Daoy (cell line): ENCODE measurements at regions not wholly inside any gene's neighbourhood (a gene's known extent, or its start where the extent isn't known, plus 50 kb on each side); places are given as distances from the start of the nearest gene placed in this dataset.
A peak's percentile ranks its signal among the peaks of the same experiment; 100 is the strongest.
"Not testable (repeated sequence)": the region's sequence is repeated elsewhere in the genome, so short reads cannot be mapped to it uniquely, and the experiment has no call there.

Experiments
- DNase-seq: peaks from one replicate; pipeline ENCODE4 v3.0.0-alpha.2; 2015; ENCODE audit warnings: low read depth

DNA sequence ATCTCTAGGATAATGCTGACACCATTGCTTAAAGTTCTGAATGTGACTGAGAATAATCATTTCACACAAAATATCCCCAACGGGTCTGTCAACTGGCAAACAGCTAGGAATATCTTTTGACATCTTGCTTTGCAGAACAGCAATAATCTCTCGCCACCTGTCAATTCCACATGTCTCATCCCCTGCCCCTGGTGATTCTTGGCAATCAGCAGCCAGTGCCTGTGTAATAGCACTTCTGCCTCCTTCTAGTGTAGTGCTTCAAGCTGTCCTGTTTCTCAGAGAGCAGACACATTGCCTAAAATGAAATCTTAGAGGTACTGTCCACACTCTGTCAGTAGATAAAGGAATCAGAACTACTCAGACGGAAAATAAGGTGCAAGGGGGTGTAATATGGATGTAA lies 984.4 kb downstream of the LTN1 start:
- not testable (repeated sequence) for DNase-seq

DNA sequence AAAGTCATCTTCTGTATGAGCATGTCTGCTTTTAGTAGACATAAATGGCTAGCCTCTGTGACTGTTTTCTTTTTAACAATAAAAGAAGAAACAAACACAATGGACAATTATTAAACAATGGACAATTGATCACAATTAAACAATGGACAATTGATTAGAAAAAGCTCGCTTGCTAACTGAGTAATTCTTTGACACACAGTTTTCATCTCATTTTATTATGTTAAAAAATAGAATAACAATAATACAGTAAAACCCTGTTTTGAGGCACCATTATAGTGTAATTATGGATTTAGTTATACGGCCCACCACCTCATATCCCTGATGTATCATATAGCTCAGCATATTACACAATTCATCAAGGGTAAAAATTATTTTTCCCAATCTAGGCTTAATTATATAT lies 989.0 kb downstream of the LTN1 start:
- DNase-seq, result not testable (repeated sequence)

DNA sequence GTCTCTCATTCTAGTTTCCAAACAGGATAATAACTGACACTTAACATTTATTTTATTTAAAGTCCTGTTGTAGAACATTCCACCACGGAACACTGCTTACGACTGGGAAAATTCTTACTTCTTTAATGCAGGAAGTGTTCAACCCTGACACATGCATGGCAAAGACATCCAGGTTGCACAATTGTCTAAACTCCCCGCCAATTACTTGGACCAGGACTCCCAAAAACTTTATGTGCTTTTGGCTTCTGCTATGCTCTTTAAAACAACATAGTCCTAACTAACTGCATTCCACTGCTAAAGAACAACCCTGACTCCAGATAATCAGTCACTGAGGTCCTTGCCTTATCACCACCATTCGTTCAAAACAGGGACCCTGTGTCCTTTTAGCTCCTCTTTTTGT lies 995.8 kb downstream of the LTN1 start:
- not testable (repeated sequence) for DNase-seq

- not testable (repeated sequence) for DNase-seq
Measured at GRCh38 chr21:27984663-27985325, 1007.9 kb downstream of the LTN1 start.

GRCh38 chr21:27979446-27979845 lies 1012.6 kb upstream of the ADAMTS5 start:
- DNase-seq, result not testable (repeated sequence)

- DNase-seq, result no peak
Measured at GRCh38 chr21:27975514-27975913, 1008.6 kb upstream of the ADAMTS5 start.

DNA sequence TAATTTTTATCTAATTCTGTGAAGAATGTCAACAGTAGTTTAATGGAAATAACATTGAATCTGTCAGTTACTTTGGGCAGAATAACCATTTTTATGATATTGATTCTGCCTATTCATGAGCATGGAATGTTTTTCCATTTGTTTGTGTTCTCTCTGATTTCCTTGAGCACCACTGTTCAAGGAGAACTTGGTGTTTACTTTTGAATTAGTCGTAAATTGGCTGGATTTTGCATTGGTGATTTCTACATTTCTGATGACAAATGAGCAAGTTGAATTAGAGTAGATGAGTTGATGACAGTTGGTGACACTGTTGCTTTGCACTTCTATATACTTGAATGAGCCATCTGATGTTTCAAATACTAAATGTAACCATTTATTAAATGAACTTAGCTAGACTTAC lies 1007.3 kb upstream of the ADAMTS5 start:
- not testable (repeated sequence) for DNase-seq

GRCh38 chr21:27968240-27968639 lies 1001.4 kb upstream of the ADAMTS5 start:
- DNase-seq, result not testable (repeated sequence)

- DNase-seq, result no peak
Measured at GRCh38 chr21:27954543-27955165, 987.8 kb upstream of the ADAMTS5 start.

GRCh38 chr21:27953340-27954045 lies 986.6 kb upstream of the ADAMTS5 start:
- no peak for DNase-seq

DNA sequence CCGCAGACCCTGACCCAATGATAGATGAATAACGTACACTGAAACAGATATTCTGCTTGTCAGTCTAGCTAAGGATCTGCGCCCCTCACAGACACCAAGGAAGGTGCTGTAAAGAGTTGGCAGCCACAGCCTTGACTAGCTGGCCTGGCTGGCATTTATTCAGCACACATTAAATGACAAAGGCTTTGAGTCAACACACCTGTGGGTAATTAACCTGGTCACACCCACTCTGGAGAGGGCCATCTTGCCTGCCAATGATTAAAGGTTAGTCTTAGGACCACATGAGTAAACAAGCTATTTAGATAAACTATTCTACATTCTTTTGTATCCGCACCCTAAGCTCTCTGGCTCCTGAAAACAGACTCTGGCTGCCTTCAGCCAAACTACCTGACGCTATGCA lies 982.2 kb upstream of the ADAMTS5 start:
- not testable (repeated sequence) for DNase-seq

DNA sequence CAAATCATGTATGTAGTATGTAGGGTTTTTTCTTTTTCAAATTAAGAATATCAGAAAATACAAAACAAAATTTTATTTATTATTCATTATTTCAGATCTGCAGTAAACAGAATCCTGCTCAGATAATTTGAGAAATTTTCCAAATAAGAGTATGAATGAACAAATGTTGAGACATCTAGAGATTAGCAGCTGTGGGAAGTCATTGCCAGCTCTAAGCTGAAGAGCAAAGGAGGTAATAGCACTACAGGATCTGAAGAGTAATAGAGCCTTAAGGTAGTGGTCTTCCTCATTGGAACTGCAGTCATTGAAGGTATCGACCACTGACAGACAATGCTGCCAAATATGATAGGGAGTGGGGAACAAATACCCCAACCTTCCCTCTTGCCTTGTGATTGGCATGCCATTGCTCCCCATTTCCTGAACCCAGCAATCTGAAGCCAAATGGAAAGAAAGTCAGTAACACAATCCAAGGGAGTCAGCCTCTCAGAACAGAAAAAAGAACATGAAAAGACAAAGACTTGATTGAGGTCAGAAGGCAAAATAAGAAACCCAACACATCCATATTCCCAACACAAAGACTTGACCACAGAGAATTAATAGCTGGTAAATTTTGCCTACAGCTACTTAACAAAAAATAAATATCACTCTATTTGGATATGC lies 963.4 kb upstream of the ADAMTS5 start:
- DNase-seq, result not testable (repeated sequence)

- DNase-seq, result peak; percentile 34
Measured at GRCh38 chr21:27929179-27929578, 962.3 kb upstream of the ADAMTS5 start.

DNA sequence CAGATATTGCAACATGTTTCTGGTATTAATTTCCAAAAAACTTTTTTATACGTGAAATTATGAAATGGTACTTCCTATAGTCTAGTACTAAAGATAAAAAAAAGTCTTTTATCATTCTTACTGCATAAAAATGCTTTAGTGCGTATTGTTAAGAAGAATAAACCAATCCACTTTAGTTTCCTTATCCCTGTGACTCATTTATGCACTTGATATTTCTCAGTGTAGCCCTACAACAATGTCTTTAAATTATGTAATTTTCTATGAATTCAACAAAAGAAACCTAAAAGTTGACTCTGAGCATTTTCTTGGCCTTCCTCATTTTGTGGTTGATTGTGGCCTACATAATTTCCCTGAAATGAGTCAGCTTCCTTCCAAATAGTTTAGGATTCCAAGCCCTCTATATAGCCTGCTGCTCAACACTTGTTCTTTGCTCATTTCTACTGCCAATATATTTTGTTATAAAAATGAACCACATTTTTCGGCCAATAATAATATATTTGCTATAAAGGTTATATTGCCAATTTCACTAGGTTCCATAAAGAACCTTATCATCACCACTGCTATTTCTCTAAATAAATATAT lies 961.7 kb upstream of the ADAMTS5 start:
- peak; percentile 25 for DNase-seq

DNA sequence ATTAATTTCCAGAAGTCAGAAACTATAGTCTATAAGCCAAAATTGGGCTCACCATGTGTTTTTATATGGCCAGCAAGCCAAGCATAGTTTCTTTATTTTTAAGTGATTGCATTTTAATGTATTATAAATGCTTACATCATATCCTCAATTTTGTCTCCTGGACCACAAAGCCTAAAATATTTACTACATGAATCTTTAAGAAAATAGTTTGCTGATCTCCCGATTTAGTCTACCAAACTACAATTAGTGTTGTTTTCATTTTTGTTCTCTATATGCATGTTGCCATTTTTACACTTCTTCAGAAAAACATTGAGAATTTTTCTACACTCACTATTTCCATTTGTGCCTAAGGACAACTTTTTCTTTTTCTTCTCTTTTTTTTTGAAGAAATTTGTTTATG lies 954.5 kb upstream of the ADAMTS5 start:
- not testable (repeated sequence) for DNase-seq

DNA sequence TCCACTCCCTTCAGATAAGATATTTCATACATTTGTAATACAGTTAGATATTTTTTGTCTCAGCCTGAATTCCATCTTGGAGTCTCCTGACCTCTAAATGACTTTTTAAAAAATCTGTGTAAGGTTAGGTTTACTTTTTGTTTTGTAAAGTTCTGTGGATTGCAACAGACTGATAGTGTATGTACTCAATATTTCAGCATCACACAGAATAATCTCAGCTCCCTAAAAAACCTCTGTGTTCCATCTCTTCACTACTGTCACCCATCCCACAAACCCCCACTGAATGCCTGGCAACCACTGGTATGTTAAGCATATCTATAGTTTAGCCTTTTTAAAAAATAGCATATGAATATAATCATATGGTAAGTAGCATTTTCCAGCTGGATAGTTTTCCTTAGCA lies 951.1 kb upstream of the ADAMTS5 start:
- not testable (repeated sequence) for DNase-seq

DNA sequence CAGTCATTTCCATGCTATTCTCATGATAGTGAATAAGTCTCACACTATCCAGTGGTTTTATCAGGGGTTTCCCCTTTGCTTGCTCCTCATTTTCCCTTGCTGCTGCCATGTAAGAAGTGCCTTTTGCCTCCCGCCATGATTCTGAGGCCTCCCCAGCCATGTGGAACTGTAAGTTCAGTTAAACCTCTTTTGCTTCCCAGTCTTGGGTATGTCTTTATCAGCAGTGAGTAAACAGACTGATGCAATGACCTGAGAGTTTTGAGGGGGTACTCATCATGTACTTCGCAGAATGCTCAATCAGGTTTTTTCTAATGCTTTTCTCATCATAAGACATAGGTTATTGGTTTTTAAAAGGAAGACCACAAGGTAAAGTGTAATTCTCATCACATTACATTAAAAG lies 949.4 kb upstream of the ADAMTS5 start:
- DNase-seq, result peak; percentile 4

- not testable (repeated sequence) for DNase-seq
Measured at GRCh38 chr21:27912133-27912532, 945.2 kb upstream of the ADAMTS5 start.

DNA sequence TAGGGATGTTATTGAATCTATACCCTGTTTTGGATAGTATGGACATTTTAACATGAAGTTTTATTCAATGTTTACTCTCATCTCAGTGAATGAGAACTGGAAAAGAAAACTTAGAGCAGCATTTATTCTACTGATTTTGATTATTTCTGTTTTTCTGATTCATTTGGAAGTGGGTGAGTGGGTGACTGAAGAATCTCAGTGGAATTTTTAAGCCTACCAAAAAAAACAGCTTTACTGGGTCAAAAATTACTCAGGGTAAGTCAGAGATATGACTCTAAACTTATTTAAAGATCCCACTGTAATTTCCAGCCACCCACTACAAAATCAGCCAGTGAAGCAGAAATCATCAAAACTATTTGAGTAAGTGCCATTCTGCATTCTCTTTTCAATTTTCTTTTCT lies 942.6 kb upstream of the ADAMTS5 start:
- DNase-seq, result not testable (repeated sequence)

GRCh38 chr21:27908816-27909215 lies 941.9 kb upstream of the ADAMTS5 start:
- not testable (repeated sequence) for DNase-seq

GRCh38 chr21:27902904-27903303 lies 936.0 kb upstream of the ADAMTS5 start:
- not testable (repeated sequence) for DNase-seq

GRCh38 chr21:27893619-27894018 lies 926.7 kb upstream of the ADAMTS5 start:
- not testable (repeated sequence) for DNase-seq
